GM06990 (cell line): ENCODE measurements at regions not wholly inside any gene's neighbourhood (a gene's known extent, or its start where the extent isn't known, plus 50 kb on each side); places are given as distances from the start of the nearest gene placed in this dataset.

Experiments used
- DNase-seq: peaks from one replicate; pipeline ENCODE4 v3.0.0-alpha.2; 2011; ENCODE audit not compliant: insufficient read length; ENCODE audit errors: extremely low read depth
- H3K27me3 ChIP-seq: replicated peaks from 2 replicates; pipeline ENCODE4 v1.6.0; 2011; ENCODE audit warnings: low read length; ENCODE audit not compliant: control insufficient read depth, insufficient read depth
- H3K36me3 ChIP-seq: 2 replicates; pipeline ENCODE4 v1.5.1; 2011; ENCODE audit warnings: low read length; ENCODE audit not compliant: control insufficient read depth, insufficient read depth
- H3K4me3 ChIP-seq: replicated peaks from 2 replicates; pipeline ENCODE4 v1.5.1; 2011; ENCODE audit warnings: low read depth, mild to moderate bottlenecking, control low read depth, low read length
- CTCF ChIP-seq: IDR thresholded peaks from 2 replicates; pipeline ENCODE4 v1.5.1; 2011; ENCODE audit warnings: low read length, control low read depth, mild to moderate bottlenecking, inconsistent platforms; ENCODE audit not compliant: insufficient read depth, poor library complexity, severe bottlenecking

GRCh38 chr3:147122350-147122749 is 284.0 kb downstream of the ZIC4 start:
- no peak for DNase-seq
- Histone ChIP-seq H3K4me3 (no peak overlapping the region), H3K27me3 (no peaks in the 10 kb centered on the region), H3K36me3 (no peaks in the 10 kb centered on the region)
- no peak for TF ChIP-seq CTCF

GRCh38 chr3:147119989-147120388 is 286.4 kb downstream of the ZIC4 start:
- no peaks in the 10 kb centered on the region for H3K27me3 ChIP-seq
- TF ChIP-seq CTCF = peak; percentile 18
- H3K4me3 ChIP-seq = no peak overlapping the region
- no peaks in the 10 kb centered on the region for H3K36me3 ChIP-seq
- DNase-seq = no peak

- Histone ChIP-seq H3K4me3 (no peak overlapping the region), H3K36me3 (no peaks in the 10 kb centered on the region), H3K27me3 (no peaks in the 10 kb centered on the region)
- no peak for TF ChIP-seq CTCF
- DNase-seq = no peak
These were observed 287.0 kb downstream of the ZIC4 start for GRCh38 chr3:147119346-147119745.

- Histone ChIP-seq H3K36me3 (no peaks in the 10 kb centered on the region), H3K4me3 (no peak overlapping the region), H3K27me3 (no peaks in the 10 kb centered on the region)
- TF ChIP-seq CTCF = no peak
- no peak for DNase-seq
These were observed 287.7 kb downstream of the ZIC4 start for GRCh38 chr3:147118611-147119010.

GRCh38 chr3:147117631-147118030 is 288.7 kb downstream of the ZIC4 start:
- Histone ChIP-seq H3K27me3 (no peaks in the 10 kb centered on the region), H3K36me3 (no peaks in the 10 kb centered on the region), H3K4me3 (no peak overlapping the region)
- no peak for DNase-seq
- TF ChIP-seq CTCF = no peak

GRCh38 chr3:147113293-147114044 is 292.9 kb downstream of the ZIC4 start:
- Histone ChIP-seq H3K36me3 (no peaks in the 10 kb centered on the region), H3K27me3 (no peaks in the 10 kb centered on the region), H3K4me3 (no peak overlapping the region)
- no peak for TF ChIP-seq CTCF
- no peak for DNase-seq
